LNCAP (cell line): ENCODE measurements at regions not wholly inside any gene's neighbourhood (a gene's known extent, or its start where the extent isn't known, plus 50 kb on each side); places are given as distances from the start of the nearest gene placed in this dataset.

ENCODE experiments used
- CTCF ChIP-seq: fragments of 450-650 bp; IDR thresholded peaks from 2 replicates; pipeline ENCODE4 v1.5.1; 2017; ENCODE audit warnings: mild to moderate bottlenecking

DNA sequence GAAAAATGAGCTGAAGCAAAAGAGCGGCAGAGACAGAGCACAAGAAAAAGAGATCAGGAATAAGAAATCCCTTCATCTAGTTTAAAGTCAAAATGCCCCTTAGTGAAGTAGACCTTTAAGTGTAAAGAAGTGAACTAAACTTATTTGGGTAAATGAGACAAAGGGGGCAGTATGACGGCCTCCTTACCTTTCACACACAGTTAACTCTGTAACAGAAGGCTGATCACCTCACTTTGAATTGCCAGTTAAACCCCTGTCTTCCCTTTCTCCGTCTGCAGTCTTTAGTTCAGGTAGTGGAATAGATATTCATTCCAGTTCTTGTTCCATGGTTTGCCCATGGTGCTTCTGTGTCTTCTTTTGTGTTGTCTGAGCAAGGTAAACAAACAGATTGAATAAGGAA, 1029.8 kb downstream of the DIAPH3 start:
- no peak for TF ChIP-seq CTCF

GRCh38 chr13:59144700-59145099, 1019.0 kb downstream of the DIAPH3 start:
- TF ChIP-seq CTCF = no peak

GRCh38 chr13:59145381-59145780, 1018.3 kb downstream of the DIAPH3 start:
- TF ChIP-seq CTCF = no peak

DNA sequence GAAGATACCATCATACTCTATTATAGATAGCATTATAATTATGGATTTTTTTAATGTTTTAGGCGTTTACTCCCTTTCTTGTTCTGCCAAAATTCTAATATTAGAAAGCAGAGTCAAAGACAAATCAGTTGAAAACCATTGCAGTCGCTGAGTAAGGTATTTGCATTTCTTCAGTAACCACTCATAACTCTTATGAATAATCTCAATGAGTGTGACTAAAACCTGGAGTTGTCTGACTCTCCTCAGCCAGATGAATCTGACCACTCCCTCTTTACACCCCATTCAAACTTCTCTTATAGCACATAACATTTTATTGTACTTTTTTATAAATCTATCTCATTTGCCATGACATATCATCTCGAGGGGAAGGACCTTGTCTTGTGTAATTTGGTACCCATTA, 1006.5 kb downstream of the DIAPH3 start:
- TF ChIP-seq CTCF = no peak

GRCh38 chr13:59166174-59166573, 997.6 kb downstream of the DIAPH3 start:
- TF ChIP-seq CTCF = no peak

DNA sequence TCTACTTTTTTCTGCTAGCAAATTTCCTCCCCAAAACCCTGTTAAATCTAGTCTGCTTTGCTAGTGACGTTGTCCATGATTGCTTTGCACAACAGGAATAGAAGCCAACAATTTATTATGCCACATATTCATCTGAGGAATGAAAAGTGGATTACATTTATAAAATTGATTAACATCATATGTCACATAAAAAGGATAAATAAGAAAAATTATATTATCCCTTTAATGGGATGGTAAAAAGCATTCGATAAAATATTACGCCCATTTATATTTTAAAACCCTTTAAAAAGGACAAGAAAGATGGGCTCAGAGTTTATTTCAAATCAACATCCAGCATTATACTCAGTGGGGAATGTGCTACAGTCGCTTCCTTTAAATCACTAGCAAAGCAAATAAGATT, 991.7 kb downstream of the DIAPH3 start:
- TF ChIP-seq CTCF = no peak

- TF ChIP-seq CTCF = peak; percentile 22; the same call in 1 of the 2 replicates
Measured at GRCh38 chr13:59176775-59177174, 987.0 kb downstream of the DIAPH3 start.

DNA sequence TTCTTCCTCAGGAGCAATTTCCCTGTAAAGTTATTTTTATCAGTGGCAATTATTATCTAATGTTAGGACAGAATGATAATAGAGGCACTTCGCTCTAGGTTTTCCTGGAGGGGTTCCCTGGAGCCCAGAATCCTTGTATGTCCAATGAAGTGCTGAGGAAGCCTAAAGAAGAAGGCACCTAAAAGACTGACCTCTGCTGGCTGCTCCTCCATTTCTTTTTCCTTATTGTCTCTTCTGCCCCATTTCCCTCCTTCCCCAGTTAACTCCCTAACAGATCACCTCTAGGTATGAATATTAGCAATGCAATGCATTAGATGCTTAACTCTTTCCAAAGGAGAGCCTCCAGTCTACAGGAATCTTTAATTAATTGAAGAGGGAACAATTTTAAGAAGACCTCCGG, 985.4 kb downstream of the DIAPH3 start:
- peak; percentile 29; the same call in 1 of the 2 replicates for TF ChIP-seq CTCF
